ENCODE measurements at regions not wholly inside any gene's neighbourhood (a gene's known extent, or its start where the extent isn't known, plus 50 kb on each side); places are given as distances from the start of the nearest gene placed in this dataset.
A peak's percentile ranks its signal among the peaks of the same experiment; 100 is the strongest.

GRCh38 chr1:48077795-48078222 lies 80.6 kb upstream of the TRABD2B start:
- Histone ChIP-seq H3K4me3 (no peak overlapping the region), H3K4me1 (no peaks in the 10 kb centered on the region), H3K27me3 (no peaks in the 10 kb centered on the region), H3K36me3 (no peaks in the 10 kb centered on the region), H3K9me3 (no peaks in the 10 kb centered on the region), H3K27ac (no peak overlapping the region)
- peak in 1 of 2 donors; percentile 41 for DNase-seq
- intact Hi-C loops (cut with DNase I; ENCODE audit: low total_unique reads), result no loop called here
- 32 to 40% (median 37%) methylated on average over 5 of the region's 5 CpGs for WGBS, 5 donors
- TF ChIP-seq EP300 (IDR thresholded peaks at IDR 0.05), result no peak

DNA sequence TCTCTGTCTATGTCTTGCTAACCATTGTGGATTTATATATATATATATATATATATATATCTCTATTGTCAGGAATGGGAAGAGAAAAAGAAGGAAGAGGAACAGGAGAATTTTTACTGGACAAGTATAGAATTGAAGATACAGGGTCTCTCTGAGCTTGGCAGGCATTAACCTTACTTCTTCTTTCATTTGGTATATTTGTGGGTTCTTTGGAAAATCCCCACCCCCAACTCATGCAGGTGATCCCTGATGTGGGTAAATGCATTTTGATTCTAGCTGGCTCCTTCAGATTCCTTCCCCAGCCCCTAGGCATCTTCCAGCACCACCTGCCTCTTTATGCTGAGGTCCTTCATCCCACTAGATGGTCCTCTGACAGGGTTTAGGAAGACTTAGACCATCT lies 78.8 kb upstream of the TRABD2B start:
- Histone ChIP-seq H3K27ac (no peak overlapping the region), H3K27me3 (no peaks in the 10 kb centered on the region), H3K4me1 (no peaks in the 10 kb centered on the region), H3K4me3 (no peak overlapping the region), H3K36me3 (no peaks in the 10 kb centered on the region), H3K9me3 (no peaks in the 10 kb centered on the region)
- no peak for DNase-seq
- TF ChIP-seq EP300 (IDR thresholded peaks at IDR 0.05) (no peak), CTCF (IDR thresholded peaks at IDR 0.05) (no peak), POLR2A (IDR thresholded peaks at IDR 0.05) (no peak), POLR2AphosphoS5 (IDR thresholded peaks at IDR 0.05) (no peak)
- intact Hi-C loops (cut with DNase I; ENCODE audit: low total_unique reads), result no loop called here

DNA sequence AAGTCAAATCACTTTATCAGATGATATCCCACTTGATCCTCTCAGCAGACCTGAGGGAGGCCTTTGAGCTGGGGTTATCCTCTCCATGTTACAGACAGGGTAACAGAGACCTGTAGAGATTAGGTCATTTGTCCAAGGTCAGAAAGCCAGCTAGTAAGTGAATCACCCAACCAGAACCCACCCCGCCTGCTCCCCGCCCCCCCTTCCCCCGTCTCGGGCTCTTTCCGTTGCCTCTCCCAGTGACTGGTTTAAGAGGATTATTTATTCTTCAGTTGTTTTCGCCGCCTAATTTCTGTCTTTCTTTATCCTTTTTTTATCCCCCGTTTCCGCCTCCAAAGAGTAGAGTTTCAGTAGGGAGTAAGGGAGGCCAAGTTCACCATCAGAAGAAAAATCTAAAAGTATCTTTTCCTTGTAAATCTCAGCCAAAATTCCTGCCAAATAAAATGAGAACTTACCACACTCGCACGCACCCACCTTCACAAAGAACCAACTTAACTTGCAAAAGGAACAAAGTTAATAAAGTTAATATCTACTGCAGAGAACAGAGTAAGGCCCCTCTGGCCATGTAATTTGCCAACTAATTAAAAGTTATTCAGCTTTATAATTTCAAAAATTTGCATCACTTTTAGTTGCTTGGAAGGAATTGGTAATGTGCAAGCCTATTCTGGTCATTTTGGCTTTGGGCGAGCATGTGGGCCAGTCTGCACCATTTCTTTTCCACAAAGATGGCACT lies 76.8 kb upstream of the TRABD2B start:
- DNase-seq, result no peak
- Histone ChIP-seq H3K27ac (no peak overlapping the region), H3K36me3 (no peaks in the 10 kb centered on the region), H3K9me3 (no peaks in the 10 kb centered on the region), H3K4me3 (no peak overlapping the region), H3K4me1 (no peaks in the 10 kb centered on the region), H3K27me3 (no peaks in the 10 kb centered on the region)
- TF ChIP-seq EP300 (IDR thresholded peaks at IDR 0.05) (no peak), POLR2A (IDR thresholded peaks at IDR 0.05) (no peak), POLR2AphosphoS5 (IDR thresholded peaks at IDR 0.05) (no peak), CTCF (IDR thresholded peaks at IDR 0.05) (no peak)
- 88 to 96% (median 89%) methylated on average over 7 to 12 of the region's 12 CpGs for WGBS, 5 donors
- intact Hi-C loops (cut with DNase I; ENCODE audit: low total_unique reads), result no loop called here

GRCh38 chr1:48071513-48071912 lies 74.3 kb upstream of the TRABD2B start:
- Histone ChIP-seq H3K36me3 (no peaks in the 10 kb centered on the region), H3K4me1 (no peaks in the 10 kb centered on the region)
- TF ChIP-seq POLR2AphosphoS5 (IDR thresholded peaks at IDR 0.05) (no peak), POLR2A (IDR thresholded peaks at IDR 0.05) (no peak), EP300 (IDR thresholded peaks at IDR 0.05) (no peak), CTCF (IDR thresholded peaks at IDR 0.05) (no peak)

GRCh38 chr1:48070396-48070750 lies 73.2 kb upstream of the TRABD2B start:
- H3K36me3 ChIP-seq, result no peaks in the 10 kb centered on the region
- H3K4me1 ChIP-seq, result no peaks in the 10 kb centered on the region
- no peaks in the 10 kb centered on the region for H3K9me3 ChIP-seq
- intact Hi-C loops (cut with DNase I; ENCODE audit: low total_unique reads), result no loop called here
- no peak overlapping the region for H3K27ac ChIP-seq
- 83 to 93% (median 89%) methylated on average over 4 of the region's 4 CpGs for WGBS, 5 donors
- no peak overlapping the region for H3K4me3 ChIP-seq
- TF ChIP-seq CTCF (IDR thresholded peaks at IDR 0.05), result no peak
- no peak for TF ChIP-seq EP300 (IDR thresholded peaks at IDR 0.05)
- TF ChIP-seq POLR2A (IDR thresholded peaks at IDR 0.05), result no peak
- TF ChIP-seq POLR2AphosphoS5 (IDR thresholded peaks at IDR 0.05), result no peak
- DNase-seq, result no peak
- peaks cover 0 to 8% (median 0%) of the 10 kb centered on the region in 3 donors for H3K27me3 ChIP-seq

More at GRCh38 chr1:48071513-48071912, 74.3 kb upstream of the TRABD2B start:
- H3K9me3 ChIP-seq, result no peaks in the 10 kb centered on the region
- H3K4me3 ChIP-seq, result no peak overlapping the region
- WGBS, 5 donors, result 75 to 97% (median 90%) methylated on average over 1 of the region's 1 CpG
- no peak for DNase-seq
- H3K27me3 ChIP-seq, result no peaks in the 10 kb centered on the region
- no peak overlapping the region for H3K27ac ChIP-seq
- intact Hi-C loops (cut with DNase I; ENCODE audit: low total_unique reads), result no loop called here
